HG03139 (cell line): ENCODE measurements at regions not wholly inside any gene's neighbourhood (a gene's known extent, or its start where the extent isn't known, plus 50 kb on each side); places are given as distances from the start of the nearest gene placed in this dataset.
"Not testable (repeated sequence)": the region's sequence is repeated elsewhere in the genome, so short reads cannot be mapped to it uniquely, and the experiment has no call there.

ENCODE experiments used
- ATAC-seq: cut with Tn5 transposase; IDR thresholded peaks from one replicate; pipeline ENCODE4 v1.9.1; 2021; ENCODE audit not compliant: unreplicated experiment

DNA sequence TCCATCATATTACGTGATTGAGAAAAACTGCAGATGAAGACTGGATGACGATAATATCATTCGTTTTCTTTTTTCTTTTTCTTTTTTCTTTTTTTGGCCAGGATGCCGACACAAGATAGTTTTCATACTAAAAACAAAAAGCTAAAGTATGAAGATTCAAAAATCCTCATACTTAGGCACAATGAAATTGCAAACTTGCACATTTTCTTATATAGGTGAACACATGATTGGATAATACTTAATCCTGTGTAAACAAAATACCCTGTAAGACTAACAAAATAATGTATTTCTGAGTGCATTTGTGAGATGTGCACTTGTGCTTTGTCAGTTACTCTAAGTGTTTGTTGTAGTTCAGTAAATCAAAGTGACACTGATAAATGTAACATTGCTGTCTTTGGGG is 568.9 kb downstream of the ANKRD50 start:
- no peak for ATAC-seq

DNA sequence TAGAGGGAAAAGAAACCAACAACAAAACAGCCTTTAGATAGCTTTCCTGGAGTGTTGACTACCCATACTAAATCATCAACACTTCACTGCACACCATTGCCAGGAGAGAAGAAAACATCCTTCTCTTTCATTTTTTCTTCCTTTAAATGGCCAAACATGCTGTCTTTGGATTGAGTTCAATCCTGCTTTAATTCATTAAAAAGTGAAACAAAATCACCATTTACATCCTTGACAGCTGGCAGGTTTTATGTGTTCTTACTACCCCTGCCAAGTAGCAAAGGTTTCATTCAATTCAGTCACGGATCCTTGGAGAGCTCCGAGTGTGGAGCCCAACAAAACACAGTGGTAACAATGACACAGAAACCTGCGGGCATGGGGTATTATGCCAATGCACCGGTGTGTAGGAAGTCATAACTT is 568.3 kb downstream of the ANKRD50 start:
- ATAC-seq, result no peak

DNA sequence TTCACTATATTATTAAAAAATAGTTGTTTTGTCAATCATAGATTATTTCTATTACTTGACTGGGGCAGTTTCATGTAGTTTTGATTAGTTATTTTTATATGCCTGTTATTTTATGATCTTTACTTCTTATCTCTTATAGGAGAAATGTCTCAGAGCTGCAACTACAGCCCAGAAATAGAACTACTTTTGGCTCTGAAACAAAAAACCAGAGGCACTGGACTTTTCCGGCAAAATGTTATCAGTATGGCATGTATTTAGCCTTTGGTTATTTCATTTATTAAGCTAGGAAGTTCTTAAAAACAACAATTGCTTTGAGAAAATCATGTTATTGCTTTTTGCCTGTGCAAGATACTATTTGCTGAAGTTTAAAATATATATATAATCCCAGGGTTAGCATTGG is 566.5 kb downstream of the ANKRD50 start:
- ATAC-seq, result no peak

DNA sequence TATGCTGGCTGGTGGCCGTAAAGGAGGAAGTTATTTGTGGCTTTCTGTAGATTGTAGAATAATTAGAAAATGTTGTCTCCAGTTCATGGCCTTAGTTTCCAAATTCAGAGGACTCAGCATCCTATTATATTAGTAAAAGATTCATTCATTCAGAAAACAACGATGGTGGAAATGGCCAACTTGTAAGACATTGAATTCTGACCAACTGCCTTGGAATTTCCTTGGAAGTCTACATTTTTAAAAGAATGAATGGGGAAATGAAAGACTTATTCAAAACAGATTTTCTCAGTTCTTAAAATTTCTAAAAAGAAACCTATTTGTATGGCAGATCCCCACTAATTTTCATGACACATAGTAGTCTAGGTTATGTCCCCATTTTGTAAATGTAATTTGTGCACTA is 561.5 kb downstream of the ANKRD50 start:
- no peak for ATAC-seq

DNA sequence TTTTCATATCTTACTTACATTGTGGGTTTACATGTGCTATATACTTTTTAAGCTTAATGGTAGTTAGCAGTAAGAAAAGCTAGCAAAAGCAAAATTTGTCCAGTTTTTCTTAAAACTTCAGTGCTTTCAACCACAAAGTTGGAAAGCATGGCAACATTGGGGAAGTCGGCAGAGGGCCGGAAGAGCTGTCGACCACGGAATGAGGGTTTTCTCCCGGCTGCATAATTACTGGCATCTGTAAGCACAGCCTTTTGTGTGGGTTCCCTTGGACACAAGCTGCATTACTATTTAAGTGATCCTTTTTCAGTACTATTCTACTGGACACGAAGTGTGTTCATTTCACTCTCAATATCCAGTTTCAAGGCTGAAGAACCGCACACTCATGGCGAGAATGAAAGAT is 560.4 kb downstream of the ANKRD50 start:
- no peak for ATAC-seq

DNA sequence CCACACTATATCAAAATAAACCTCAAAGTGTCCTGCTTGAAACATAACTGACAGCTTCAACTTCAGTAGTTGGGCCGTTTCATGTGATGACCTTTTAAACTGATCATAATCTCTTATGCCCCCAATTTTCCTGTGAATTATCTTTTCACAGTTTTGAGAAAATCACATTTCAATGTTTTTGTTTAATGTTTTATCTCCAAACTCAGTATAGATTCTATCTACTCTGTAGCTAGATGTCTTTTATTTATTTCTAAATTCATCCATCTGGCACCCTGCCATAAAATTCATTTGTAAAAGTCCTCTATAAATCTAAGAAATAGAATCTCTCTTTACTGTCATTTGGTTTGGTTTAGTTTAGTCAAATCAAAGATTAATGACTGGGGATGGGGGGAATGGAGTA is 557.3 kb downstream of the ANKRD50 start:
- no peak for ATAC-seq

DNA sequence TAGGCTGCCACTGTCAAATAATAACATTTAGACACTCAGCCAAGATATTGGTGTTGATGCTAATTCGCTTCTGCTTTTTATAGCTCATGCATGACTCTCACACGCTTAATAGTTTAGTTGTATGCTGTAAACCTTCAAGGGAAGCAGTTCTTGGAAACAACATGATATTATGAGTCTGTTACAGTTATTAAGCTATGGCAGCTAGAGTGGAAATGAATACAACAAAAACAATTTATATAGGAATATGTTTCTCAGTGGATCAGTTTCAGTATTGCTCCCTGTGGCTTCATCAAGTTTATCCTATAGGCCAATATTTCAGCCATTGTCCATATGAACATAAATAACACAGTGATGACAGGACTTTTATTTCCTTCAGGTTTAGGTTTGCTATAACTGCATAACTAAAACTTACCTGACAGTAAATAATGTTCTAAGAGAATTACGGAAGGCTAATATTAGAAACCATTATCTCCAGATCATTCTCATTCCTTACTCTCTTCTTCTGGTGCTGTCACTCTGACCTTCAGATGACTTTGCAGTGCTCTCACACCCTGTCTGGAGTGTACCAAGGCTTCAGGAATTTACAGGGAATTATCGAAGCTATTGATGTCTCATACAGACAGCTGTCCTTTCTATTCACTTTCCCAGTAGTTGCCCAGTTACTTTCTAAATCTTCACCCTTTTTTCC is 555.0 kb downstream of the ANKRD50 start:
- no peak for ATAC-seq

DNA sequence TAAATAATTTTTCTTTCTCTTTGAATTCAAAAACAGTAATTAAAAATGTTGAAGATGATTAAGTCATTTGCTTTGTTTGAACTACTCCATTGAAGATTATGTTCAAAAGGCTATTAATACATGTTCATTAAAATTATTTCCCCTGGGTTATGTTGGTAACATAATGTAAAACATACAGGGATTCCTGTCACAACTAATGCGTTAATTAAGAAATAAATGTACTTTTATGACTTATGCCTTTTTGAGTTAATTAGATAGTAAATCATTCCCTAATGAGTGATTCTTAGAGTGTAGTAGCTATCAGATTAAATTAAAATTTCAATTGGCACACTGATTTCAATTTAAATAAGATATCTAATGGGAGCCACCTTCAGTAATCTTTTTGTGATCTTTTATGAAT is 549.1 kb downstream of the ANKRD50 start:
- ATAC-seq, result no peak

DNA sequence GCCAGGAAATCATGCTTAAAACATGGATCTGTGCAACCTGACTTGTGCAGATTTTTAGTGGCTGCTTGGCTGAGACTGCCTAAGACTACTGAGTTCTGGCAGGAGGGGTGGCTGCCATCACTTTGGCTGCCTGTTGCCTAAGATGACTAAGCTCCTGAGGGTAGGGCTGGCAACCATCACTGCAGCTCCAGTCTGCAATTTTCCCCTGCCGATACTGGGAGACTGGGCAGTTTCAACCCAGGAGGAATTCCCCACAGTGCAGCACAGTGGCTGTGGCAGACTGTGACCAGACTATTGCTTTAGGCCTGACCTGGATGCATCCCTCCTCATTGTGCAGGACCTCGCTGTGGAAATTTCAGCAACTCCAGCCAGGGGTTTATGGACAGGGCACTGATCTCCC is 544.9 kb downstream of the ANKRD50 start:
- no peak for ATAC-seq

DNA sequence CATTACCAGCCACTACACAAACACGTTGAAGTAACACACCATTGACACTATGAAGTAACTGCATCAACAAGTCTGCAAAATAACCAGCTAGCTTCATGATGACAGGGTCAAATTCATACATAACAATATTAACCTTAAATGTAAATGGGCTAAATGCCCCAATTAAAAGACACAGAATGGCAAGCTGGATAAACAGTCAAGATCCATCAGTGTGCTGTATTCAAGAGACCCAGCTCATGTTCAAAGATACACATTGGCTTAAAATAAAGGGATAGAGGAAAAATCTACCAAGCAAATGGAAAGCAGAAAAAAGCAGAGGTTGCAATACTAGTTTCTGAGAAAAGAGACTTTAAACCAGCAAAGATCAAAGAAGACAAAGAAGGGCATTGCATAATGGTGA is 543.0 kb downstream of the ANKRD50 start:
- ATAC-seq, result not testable (repeated sequence)

DNA sequence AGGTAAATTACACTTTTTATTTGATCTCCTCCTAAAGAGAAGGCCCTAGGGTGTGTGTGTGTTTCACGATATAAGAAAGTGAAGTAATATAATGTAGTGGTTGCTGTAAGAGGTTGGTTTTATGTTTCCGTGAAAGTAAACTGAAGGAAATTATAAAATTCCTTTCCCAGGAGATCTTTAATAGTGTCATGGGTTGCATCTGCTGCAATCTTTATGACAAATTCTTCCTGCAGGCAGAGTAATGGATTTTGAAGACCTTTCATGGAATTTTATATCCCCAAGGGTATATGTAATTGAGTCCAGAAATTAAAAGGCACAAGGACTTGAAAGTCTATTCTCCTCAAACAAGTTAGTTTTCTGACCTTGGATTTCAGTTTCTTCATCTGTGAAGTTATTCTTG is 538.6 kb downstream of the ANKRD50 start:
- no peak for ATAC-seq

DNA sequence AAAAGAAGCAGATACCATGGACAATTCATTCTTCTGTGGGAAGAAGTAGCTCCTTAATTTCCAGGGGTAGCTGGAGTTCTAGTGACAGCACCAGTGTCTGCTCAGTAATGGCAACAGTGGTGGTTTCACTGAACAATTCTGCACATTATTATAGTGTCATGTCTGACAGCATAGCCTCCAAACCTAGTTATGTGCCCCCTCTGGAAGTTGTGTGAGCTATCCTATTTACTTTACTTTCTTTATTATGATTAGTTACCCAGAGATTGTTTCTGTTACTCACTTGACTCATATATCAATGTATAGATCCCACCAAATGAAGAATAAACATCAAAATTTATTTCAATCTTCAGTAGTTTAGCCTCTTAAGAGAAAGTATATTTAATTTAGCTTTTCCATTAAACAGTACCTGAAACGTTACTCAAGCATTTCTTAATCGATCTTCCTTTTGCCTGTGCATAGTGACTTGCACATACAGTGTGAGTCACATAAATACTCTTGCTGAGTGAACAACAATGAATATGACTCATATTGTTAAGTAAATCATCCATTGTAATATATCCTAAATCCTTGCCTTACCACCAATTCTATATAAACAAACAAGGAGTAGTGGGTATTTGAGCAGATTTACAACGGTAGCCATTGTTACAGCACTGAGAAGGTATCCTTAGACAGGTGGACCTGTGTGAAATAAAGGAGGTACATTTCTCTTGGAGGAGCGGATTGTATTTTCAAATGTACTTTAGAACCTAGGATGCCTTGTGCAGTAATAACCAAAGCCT is 534.7 kb downstream of the ANKRD50 start:
- no peak for ATAC-seq

DNA sequence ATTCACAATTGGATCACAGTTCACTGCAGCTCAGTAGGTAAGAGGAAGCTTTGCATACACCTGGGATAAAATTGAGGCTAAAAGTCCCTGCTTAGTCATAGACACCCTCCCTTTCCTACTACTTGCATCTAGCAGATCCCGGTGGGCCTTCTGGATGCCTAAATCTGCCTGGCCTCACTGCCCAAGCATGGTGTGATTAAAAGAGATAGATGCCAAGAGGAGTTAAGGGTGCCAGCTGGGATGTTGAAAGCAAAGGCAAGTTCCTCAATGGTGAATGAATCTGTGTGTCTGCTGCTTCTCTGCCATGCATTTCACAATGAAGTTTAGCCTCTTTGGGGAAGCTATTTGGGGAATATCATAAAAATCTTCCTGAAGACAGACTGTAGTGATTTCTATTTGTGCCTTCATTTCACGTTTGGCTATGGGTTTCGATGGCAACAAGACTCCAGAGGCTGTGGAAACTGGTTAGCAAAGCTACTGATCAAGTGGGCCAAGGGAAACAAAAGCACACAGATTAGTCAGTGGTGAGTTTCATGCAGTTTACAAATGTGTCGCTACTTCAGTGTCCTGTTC is 534.0 kb downstream of the ANKRD50 start:
- no peak for ATAC-seq

DNA sequence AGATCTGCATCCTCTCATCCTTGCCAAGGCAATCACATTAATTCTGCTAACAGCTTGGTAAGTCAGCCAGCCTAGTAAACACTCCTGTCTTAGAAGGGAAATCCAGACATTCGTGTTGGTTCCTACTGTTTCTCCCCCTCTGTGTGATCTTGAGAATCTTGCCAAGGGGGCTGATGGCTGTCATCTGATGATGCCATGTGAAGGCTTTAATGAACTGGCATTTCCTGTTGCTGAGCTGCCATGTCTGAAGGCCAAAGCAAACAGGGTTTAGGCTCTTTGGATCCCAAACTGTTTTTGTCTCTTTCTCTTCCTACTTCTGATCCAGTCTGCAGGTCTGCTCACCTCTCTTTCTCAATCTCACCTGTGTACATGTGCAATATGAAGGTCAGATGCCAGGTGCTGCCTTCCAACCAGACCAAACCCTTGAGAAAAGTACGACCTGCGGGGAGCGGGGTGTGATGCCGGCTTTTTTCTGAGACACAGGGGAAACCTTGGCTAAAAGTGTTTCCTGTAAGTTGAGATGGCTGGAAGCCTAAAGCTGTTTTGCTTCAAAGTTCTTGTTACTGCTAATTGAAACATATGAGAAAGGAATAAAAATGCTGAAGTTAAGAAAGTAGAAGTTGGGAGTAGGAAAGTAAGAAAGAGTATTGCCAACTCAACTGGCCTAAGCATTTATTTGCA is 532.9 kb downstream of the ANKRD50 start:
- ATAC-seq, result no peak

DNA sequence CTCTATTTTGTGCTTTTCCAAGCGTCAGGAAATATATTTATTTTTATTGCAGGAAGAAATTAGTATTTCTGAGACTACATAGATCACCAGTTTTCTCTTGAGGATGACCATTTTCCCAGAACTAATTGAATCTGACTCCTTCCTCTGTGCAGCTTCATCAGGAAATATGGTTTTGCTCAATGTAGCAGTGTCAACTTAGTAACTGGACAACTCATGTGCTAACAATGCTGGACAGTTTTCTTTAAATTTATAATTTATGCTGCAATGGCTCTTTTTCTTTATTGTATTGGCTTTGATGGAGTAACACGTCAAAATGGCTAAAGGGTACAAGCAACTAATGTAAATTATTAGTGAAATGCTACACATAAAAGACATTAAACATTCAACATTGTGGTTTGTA is 531.5 kb downstream of the ANKRD50 start:
- ATAC-seq, result no peak

DNA sequence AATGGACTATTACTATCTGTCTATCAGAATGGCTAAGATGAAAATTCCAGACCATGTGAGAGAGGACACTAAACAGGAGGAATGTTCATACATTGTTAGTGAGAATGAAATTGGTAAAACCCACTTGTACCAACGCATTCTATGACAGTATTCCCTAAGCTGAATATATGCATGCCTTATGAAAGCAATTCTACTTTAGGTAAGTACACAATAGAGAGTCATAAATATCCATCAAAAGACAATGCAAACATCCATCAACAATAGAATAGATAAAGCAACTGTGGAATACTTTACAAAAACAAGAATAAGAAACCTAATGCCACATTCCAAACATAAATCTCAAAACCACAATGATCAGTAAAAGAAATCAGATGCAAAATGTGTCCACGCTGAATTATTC is 529.3 kb downstream of the ANKRD50 start:
- ATAC-seq, result no peak

DNA sequence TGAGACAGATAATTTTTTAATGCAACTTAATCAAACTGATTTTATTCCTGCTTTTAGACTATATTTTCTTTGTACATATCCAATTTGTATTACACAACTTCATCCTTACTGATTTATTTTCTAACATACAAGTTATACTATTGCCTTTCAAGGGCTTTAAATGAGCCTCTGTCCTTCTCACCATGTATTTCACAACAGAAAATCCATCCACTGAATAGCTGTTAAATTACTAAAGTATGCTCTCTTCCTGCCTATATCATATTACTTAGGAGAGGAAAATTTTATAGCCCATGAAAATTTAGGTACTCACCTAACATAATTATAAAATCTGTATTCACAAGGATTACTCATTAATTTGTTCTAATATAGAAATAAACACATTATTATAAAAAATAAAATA is 528.6 kb downstream of the ANKRD50 start:
- ATAC-seq, result no peak

DNA sequence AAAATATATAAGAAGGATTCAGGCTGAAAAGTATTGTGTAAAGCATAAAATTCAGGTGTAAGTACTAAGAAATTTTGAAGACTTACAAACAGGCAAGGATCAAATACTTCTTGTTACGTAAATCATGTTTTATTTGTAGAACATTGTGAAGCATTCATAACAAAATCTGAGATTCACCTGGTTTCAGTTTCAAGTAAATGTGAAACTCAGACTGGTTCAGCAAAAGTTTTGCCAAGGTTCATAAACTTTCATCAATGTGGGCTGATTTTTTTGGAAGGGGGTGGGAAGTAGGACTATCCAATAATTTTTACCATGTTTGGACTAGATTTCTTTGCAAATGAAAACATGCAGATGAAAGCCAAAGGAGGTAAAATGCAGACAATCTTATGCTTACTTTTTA is 527.7 kb downstream of the ANKRD50 start:
- ATAC-seq, result no peak

DNA sequence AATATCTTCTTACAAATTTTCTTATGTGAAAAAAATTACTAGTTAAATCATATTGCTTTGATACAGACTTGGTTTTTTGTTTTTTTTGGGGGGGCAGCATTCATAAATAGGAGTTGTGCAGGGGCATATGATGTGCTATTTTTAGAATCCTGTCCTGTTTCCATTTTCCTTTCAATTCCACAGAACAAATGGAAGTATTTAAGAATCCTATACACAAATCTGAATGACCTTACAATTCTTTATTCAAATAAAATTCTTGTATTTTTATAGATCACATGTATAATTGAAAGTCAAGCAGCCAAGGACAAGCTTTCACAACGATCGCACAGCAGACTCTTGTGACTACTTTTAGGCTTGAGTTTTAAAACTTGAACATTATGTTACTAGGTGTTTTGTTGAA is 523.9 kb downstream of the ANKRD50 start:
- ATAC-seq, result no peak

DNA sequence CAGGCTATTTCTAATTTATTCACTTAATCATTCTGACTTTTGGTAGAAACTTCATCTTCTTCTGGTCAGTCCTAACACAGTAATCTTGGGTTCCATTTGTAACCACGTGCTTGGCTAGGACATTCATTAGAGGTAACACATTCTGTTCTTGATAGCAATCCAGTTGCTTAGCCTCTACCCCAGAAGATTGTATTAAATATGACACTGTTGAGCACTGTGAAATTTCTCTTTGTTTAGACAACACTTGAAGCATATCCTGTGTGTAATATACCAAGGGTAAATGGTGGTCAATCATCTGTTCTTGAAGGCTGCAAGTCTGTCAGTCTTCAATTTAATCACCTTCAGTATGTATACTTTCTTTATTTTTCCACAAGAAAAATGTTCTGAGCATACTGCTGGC is 523.0 kb downstream of the ANKRD50 start:
- ATAC-seq, result no peak

DNA sequence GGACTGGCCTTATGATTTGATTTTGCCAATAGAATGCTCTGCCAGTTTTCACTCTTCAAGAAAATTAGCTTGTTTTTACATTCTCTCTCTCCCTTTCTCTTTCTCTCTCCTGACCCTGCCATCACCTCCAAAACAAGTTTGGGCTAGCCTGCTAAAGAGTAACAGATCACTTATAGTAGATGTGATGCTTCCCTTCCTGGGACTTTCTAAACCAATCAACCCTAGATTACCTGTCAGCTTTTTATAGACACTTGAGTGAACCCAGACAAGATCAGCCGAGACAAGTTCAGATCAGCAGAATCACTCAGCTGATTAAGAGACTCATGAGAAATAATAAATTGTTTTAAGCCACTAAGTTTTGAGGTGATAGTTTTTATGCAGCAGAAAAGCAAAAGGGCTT is 521.2 kb downstream of the ANKRD50 start:
- no peak for ATAC-seq

DNA sequence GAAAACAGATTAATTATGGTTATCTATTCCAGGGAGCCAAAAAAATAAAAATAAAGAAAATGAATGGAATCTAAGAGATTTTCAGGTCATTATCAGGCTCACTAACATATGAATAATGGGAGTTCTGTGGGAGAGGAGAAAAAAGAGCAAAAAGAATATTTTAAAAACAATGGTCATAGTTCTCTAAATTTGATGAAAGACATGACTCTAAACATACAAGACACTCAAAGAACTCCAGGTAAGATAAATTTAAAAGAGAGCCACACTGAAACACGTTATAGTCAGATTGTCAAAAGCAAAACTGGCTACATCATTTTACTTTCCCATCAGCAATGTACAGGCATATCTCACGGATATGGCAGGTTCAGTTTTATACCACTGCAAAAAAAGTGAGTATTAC is 520.0 kb downstream of the ANKRD50 start:
- ATAC-seq, result no peak
